HG02759 (cell line): ENCODE measurements at regions not wholly inside any gene's neighbourhood (a gene's known extent, or its start where the extent isn't known, plus 50 kb on each side); places are given as distances from the start of the nearest gene placed in this dataset.
"Not testable (repeated sequence)": the region's sequence is repeated elsewhere in the genome, so short reads cannot be mapped to it uniquely, and the experiment has no call there.

Source experiments
- ATAC-seq: cut with Tn5 transposase; IDR thresholded peaks from one replicate; pipeline ENCODE4 v1.9.1; 2021; ENCODE audit warnings: mild to moderate bottlenecking, moderate library complexity; ENCODE audit not compliant: unreplicated experiment

- no peak for ATAC-seq
Measured at GRCh38 chr18:59980188-59980637, 80.4 kb downstream of the PMAIP1 start.

GRCh38 chr18:59971871-59972428, 72.2 kb downstream of the PMAIP1 start:
- no peak for ATAC-seq

GRCh38 chr18:59971144-59971543, 71.3 kb downstream of the PMAIP1 start:
- ATAC-seq: peak; percentile 76

GRCh38 chr18:59969477-59970028, 69.8 kb downstream of the PMAIP1 start:
- not testable (repeated sequence) for ATAC-seq

- ATAC-seq: no peak
Measured at GRCh38 chr18:59968583-59968982, 68.8 kb downstream of the PMAIP1 start.

GRCh38 chr18:59967878-59968277, 68.1 kb downstream of the PMAIP1 start:
- no peak for ATAC-seq

GRCh38 chr18:59966913-59967312, 67.1 kb downstream of the PMAIP1 start:
- ATAC-seq: no peak

- no peak for ATAC-seq
Measured at GRCh38 chr18:59963229-59963628, 63.4 kb downstream of the PMAIP1 start.

GRCh38 chr18:59961070-59961469, 61.3 kb downstream of the PMAIP1 start:
- ATAC-seq: peak; percentile 75

GRCh38 chr18:59960272-59960671, 60.5 kb downstream of the PMAIP1 start:
- no peak for ATAC-seq

- ATAC-seq: no peak
Measured at GRCh38 chr18:59959606-59960005, 59.8 kb downstream of the PMAIP1 start.

GRCh38 chr18:59959073-59959472, 59.3 kb downstream of the PMAIP1 start:
- no peak for ATAC-seq

GRCh38 chr18:59957957-59958356, 58.2 kb downstream of the PMAIP1 start:
- ATAC-seq: peak; percentile 41

GRCh38 chr18:59954755-59955156, 55.0 kb downstream of the PMAIP1 start:
- no peak for ATAC-seq

- no peak for ATAC-seq
Measured at GRCh38 chr18:59954241-59954640, 54.4 kb downstream of the PMAIP1 start.
